ENCODE measurements at regions not wholly inside any gene's neighbourhood (a gene's known extent, or its start where the extent isn't known, plus 50 kb on each side); places are given as distances from the start of the nearest gene placed in this dataset.

DNA sequence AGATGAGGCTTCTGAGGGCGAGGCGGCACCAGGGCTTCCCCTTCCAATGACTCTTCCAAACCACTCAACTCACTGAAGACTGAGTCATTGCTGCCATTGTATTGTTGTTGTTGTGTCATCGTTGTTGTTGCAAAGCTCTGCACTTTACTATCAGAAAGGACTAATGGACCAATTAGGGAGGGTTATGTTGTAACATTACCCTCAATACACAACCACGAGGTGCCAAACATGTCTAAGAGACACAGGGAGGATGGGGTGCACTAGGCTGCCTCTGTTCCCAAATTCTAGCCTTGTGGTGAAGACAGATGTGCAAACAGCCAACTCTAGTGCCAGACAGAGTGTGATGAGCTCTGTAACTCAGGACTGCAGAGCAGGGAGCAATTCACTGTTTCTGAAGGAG is 1075.2 kb downstream of the UQCRFS1 start:
- H3K27me3 Mint-ChIP-seq (ENCODE audit: low read depth), result no peaks in the 10 kb centered on the region; the same call in 1 of the 2 replicates
- H3K27ac Mint-ChIP-seq, result no peak overlapping the region; a peak in 1 of 7 replicates
- Histone ChIP-seq H2BK12ac (ENCODE audit: insufficient read length, low read depth, low read length) (no peak overlapping the region), H3K14ac (ENCODE audit: insufficient read depth, low read length) (no peak overlapping the region), H3K56ac (ENCODE audit: insufficient read length, low read depth, low read length) (no peak overlapping the region), H3K9ac (ENCODE audit: extremely low read depth, insufficient read length, low read length) (no peak overlapping the region), H3K23me2 (ENCODE audit: insufficient read length, low read depth, low read length, poor library complexity, severe bottlenecking) (no peaks in the 10 kb centered on the region), H2BK5ac (ENCODE audit: insufficient read length, low read length) (no peak overlapping the region), H2BK120ac (ENCODE audit: low read depth, low read length, poor library complexity, severe bottlenecking) (no peak overlapping the region), H2AK5ac (ENCODE audit: insufficient read length, low read length) (no peak overlapping the region), H3K18ac (ENCODE audit: insufficient read length, low read depth, low read length) (no peak overlapping the region), H4K8ac (replicated peaks; ENCODE audit: insufficient read length, low read depth, low read length) (no peak overlapping the region), H3K9me3 (ENCODE audit: control insufficient read depth, low read depth, low read length) (no peaks in the 10 kb centered on the region), H3K79me1 (ENCODE audit: insufficient read depth, low read depth, low read length, poor library complexity, severe bottlenecking) (no peaks in the 10 kb centered on the region), H3K4me2 (ENCODE audit: insufficient read depth, insufficient read length, low read length) (no peak overlapping the region), H3T11ph (ENCODE audit: low read length) (no peak overlapping the region), H4K5ac (ENCODE audit: insufficient read length, low read depth, low read length) (no peak overlapping the region), H4K20me1 (ENCODE audit: control insufficient read depth, insufficient read depth, insufficient read length) (no peaks in the 10 kb centered on the region), H3K23ac (ENCODE audit: insufficient read length, low read depth, low read length) (no peak overlapping the region), H3K79me2 (ENCODE audit: insufficient read depth, low read length) (no peaks in the 10 kb centered on the region), H3K4ac (ENCODE audit: low read depth, low read length) (no peak overlapping the region), H3K27ac (ENCODE audit: insufficient read length, low read depth, low read length) (no peak overlapping the region), H2BK15ac (ENCODE audit: low read depth, low read length) (no peak overlapping the region), H2AFZ (ENCODE audit: low read length) (no peak overlapping the region), H3K4me1 (ENCODE audit: insufficient read depth, low read length) (no peaks in the 10 kb centered on the region), H3K27me3 (ENCODE audit: insufficient read depth, low read length) (no peaks in the 10 kb centered on the region), H4K91ac (ENCODE audit: insufficient read length, low read depth, low read length) (no peak overlapping the region), H2BK20ac (ENCODE audit: low read depth, low read length, poor library complexity, severe bottlenecking) (no peak overlapping the region)
- peaks cover 0 to 7% of the 10 kb centered on the region in 2 experiments; a peak in 3 of 5 replicates for H3K9me3 Mint-ChIP-seq
- no CpG with 5 or more reads among the region's 4 CpGs for WGBS (ENCODE audit: extremely low coverage, insufficient read length, low lambda C conversion rate)
- no peaks in the 10 kb centered on the region; a peak in 1 of 7 replicates for H3K36me3 Mint-ChIP-seq (ENCODE audit: insufficient read depth in 1 of 3, low read depth in 3 of 3)
- TF ChIP-seq, protein P1, sequence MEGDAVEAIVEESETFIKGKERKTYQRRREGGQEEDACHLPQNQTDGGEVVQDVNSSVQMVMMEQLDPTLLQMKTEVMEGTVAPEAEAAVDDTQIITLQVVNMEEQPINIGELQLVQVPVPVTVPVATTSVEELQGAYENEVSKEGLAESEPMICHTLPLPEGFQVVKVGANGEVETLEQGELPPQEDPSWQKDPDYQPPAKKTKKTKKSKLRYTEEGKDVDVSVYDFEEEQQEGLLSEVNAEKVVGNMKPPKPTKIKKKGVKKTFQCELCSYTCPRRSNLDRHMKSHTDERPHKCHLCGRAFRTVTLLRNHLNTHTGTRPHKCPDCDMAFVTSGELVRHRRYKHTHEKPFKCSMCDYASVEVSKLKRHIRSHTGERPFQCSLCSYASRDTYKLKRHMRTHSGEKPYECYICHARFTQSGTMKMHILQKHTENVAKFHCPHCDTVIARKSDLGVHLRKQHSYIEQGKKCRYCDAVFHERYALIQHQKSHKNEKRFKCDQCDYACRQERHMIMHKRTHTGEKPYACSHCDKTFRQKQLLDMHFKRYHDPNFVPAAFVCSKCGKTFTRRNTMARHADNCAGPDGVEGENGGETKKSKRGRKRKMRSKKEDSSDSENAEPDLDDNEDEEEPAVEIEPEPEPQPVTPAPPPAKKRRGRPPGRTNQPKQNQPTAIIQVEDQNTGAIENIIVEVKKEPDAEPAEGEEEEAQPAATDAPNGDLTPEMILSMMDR (conservative IDR thresholded peaks at IDR 0.05), result no peak
- peaks cover 14 to 17% of the 10 kb centered on the region in 2 experiments for H3K4me1 Mint-ChIP-seq
- DNase-seq, result no peak
- no peak overlapping the region for H3K4me3 Mint-ChIP-seq
